A673 (cell line): ENCODE measurements at regions not wholly inside any gene's neighbourhood (a gene's known extent, or its start where the extent isn't known, plus 50 kb on each side); places are given as distances from the start of the nearest gene placed in this dataset.

Source experiments
- BruUV-seq: library from RNA; stranded (reverse); fragments of 400-500 nt; replicated peaks from 2 replicates; lab custom pipeline; 2021; lab: Mats Ljungman, UMichigan
- CTCF ChIA-PET: fragments of 300-600 bp; sonication (Branson Sonifier 250); formaldehyde crosslinking; loops from one replicate; lab custom pipeline; 2022; ENCODE audit warnings: antibody characterized with exemption; lab: Charles Lee
- POLR2A ChIA-PET: fragments of 300-600 bp; sonication (Branson Sonifier 250); formaldehyde crosslinking; loops from one replicate; lab custom pipeline; 2022; ENCODE audit warnings: antibody characterized with exemption; ENCODE audit not compliant: low non-redundant PET; lab: Charles Lee
- DNase-seq: peaks from one replicate; pipeline ENCODE4 v3.0.0-alpha.2; 2015; ENCODE audit warnings: low spot score
- H3K27ac ChIP-seq: fragments of 200-600 bp; sonication (generic); 2 replicates; pipeline ENCODE4 v1.5.1; 2016; ENCODE audit warnings: mixed run types, low read depth, mild to moderate bottlenecking, mixed read lengths, antibody characterized with exemption, low read length; ENCODE audit not compliant: poor library complexity, severe bottlenecking
- H3K27me3 ChIP-seq: fragments of 200-600 bp; sonication (generic); replicated peaks from 2 replicates; pipeline ENCODE4 v1.6.1; 2017; ENCODE audit warnings: mixed run types, low read depth, mild to moderate bottlenecking, mixed read lengths, antibody characterized with exemption, low read length; ENCODE audit not compliant: insufficient read depth, poor library complexity
- H3K36me3 ChIP-seq: fragments of 200-600 bp; sonication (generic); 2 replicates; pipeline ENCODE4 v1.6.1; 2016; ENCODE audit warnings: mixed run types, mild to moderate bottlenecking, mixed read lengths, antibody characterized with exemption, low read length; ENCODE audit not compliant: insufficient read depth, poor library complexity, severe bottlenecking
- H3K4me1 ChIP-seq: fragments of 200-600 bp; sonication (generic); 2 replicates; pipeline ENCODE4 v1.6.1; 2017; ENCODE audit warnings: mixed run types, mild to moderate bottlenecking, mixed read lengths, antibody characterized with exemption, low read length; ENCODE audit not compliant: insufficient read depth, poor library complexity, severe bottlenecking
- H3K4me3 ChIP-seq: fragments of 200-600 bp; sonication (generic); 2 replicates; pipeline ENCODE4 v1.5.1; 2016; ENCODE audit warnings: low read depth, mixed run types, mild to moderate bottlenecking, mixed read lengths, low read length; ENCODE audit not compliant: poor library complexity, severe bottlenecking
- H3K9me3 ChIP-seq: fragments of 200-600 bp; sonication (generic); 2 replicates; pipeline ENCODE4 v1.6.1; 2016; ENCODE audit warnings: mixed run types, low read depth, mild to moderate bottlenecking, mixed read lengths, antibody characterized with exemption, low read length; ENCODE audit not compliant: poor library complexity, severe bottlenecking
- EZH2 ChIP-seq: fragments of 200-600 bp; sonication (generic); IDR thresholded peaks from 2 replicates; pipeline ENCODE4 v1.6.1; 2017; ENCODE audit warnings: borderline replicate concordance, low read depth, mild to moderate bottlenecking, mixed read lengths, antibody characterized with exemption, low read length; ENCODE audit not compliant: poor library complexity, severe bottlenecking
- intact Hi-C: fragments of 100-400 bp; cut with micrococcal nuclease; formaldehyde crosslinking; loops from one replicate; pipeline ENCODE4 v1.10.0; 2022; ENCODE audit not compliant: unreplicated experiment
- TF ChIP-seq, protein P1 (sequence below): fragments of 300-800, 200-600 bp; sonication (generic); conservative IDR thresholded peaks from 2 replicates; pipeline ENCODE4 v1.5.1; 2017; ENCODE audit warnings: low read depth, mild to moderate bottlenecking, antibody characterized with exemption, low read length, moderate library complexity, mixed read lengths

DNA sequence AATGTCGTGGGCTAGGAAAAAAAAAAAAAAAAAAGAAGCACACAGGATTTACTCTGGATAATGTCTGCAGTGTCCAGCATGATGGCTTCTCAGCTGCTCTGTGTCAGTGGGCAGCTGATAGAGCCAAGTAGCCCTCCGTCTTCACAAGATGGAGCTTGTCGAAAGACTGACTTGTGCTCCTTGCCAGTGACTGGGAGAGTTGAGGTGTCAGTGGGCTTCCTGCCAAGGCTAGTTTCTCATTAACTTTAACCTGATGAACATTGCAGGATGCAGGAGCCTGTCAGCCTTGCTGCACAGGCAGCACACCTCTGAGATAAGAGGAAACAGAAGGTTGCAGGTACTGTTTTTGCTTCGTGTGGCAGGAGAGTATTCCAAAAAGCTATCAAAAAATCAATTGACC is 171.4 kb upstream of the SGCD start:
- intact Hi-C loops: no loop called here
- TF ChIP-seq EZH2: no peak
- TF ChIP-seq, protein P1, sequence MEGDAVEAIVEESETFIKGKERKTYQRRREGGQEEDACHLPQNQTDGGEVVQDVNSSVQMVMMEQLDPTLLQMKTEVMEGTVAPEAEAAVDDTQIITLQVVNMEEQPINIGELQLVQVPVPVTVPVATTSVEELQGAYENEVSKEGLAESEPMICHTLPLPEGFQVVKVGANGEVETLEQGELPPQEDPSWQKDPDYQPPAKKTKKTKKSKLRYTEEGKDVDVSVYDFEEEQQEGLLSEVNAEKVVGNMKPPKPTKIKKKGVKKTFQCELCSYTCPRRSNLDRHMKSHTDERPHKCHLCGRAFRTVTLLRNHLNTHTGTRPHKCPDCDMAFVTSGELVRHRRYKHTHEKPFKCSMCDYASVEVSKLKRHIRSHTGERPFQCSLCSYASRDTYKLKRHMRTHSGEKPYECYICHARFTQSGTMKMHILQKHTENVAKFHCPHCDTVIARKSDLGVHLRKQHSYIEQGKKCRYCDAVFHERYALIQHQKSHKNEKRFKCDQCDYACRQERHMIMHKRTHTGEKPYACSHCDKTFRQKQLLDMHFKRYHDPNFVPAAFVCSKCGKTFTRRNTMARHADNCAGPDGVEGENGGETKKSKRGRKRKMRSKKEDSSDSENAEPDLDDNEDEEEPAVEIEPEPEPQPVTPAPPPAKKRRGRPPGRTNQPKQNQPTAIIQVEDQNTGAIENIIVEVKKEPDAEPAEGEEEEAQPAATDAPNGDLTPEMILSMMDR: no peak
- no peaks in the 10 kb centered on the region for H3K27me3 ChIP-seq
- no peak overlapping the region for H3K27ac ChIP-seq
- no peaks in the 10 kb centered on the region for H3K4me1 ChIP-seq
- H3K36me3 ChIP-seq: no peaks in the 10 kb centered on the region
- CTCF ChIA-PET: no interaction called here
- POLR2A ChIA-PET: no interaction called here
- no peak for DNase-seq
- BruUV-seq: no TSS peak
- H3K4me3 ChIP-seq: no peak overlapping the region
- H3K9me3 ChIP-seq: no peaks in the 10 kb centered on the region

DNA sequence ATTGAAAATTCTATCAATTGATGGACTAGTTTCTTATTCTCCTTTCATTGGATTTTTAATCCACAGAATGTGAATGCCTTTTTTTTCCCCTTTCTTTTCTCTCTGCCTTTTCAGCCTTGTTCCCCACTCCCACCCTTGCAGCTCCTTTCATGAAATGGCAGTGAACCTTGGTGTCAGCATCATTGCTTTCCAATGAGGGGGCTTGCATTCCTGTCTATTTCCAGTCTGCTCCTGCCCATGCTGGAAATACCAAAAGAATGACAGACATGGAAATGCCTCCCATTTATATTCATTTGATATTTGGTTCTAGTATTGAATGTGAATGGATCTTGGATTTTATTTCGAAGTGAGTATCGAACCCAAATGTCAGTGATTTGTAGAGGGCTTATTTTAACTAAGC is 162.7 kb upstream of the SGCD start:
- intact Hi-C loops: no loop called here
- no peak overlapping the region for H3K27ac ChIP-seq
- no peak for TF ChIP-seq EZH2
- TF ChIP-seq, protein P1: no peak
- no peak overlapping the region for H3K4me3 ChIP-seq
- no peaks in the 10 kb centered on the region for H3K4me1 ChIP-seq
- H3K27me3 ChIP-seq: no peaks in the 10 kb centered on the region
- ChIA-PET POLR2A (no interaction called here), CTCF (no interaction called here)
- H3K9me3 ChIP-seq: no peaks in the 10 kb centered on the region
- no TSS peak for BruUV-seq
- no peaks in the 10 kb centered on the region for H3K36me3 ChIP-seq
- DNase-seq: no peak

DNA sequence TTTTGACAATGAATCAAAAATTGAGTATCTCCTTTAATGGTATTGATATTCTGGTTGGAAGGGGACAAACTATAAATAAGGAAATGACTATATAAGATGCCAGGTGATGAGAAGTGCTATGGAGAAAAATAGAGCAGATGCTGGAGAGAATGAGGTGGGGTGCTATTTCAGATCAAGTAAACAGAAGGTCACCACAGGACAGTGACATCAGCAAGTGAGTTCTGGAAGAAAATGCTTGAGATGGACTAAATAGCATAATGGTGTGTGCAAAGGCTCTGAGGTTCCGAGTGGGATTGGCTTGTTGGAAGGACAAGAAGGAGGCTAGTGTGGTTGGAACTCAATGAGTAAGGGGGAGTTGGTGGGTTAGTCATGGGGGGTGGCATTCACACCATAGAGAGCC is 157.5 kb upstream of the SGCD start:
- Histone ChIP-seq H3K27me3 (no peaks in the 10 kb centered on the region), H3K36me3 (no peaks in the 10 kb centered on the region), H3K4me1 (no peaks in the 10 kb centered on the region), H3K9me3 (no peaks in the 10 kb centered on the region), H3K4me3 (no peak overlapping the region), H3K27ac (no peak overlapping the region)
- DNase-seq: no peak
- TF ChIP-seq EZH2: no peak
- TF ChIP-seq, protein P1: no peak
- POLR2A ChIA-PET: no interaction called here
- CTCF ChIA-PET: no interaction called here
- intact Hi-C loops: no loop called here
- no TSS peak for BruUV-seq
